DMS114 treated with DMSO at 0.1 percent for 48 hours (cell line): ENCODE measurements at regions not wholly inside any gene's neighbourhood (a gene's known extent, or its start where the extent isn't known, plus 50 kb on each side); places are given as distances from the start of the nearest gene placed in this dataset.

Experiments
- DNase-seq: peaks from one replicate; lab custom pipeline; 2025; ENCODE audit not compliant: unreplicated experiment; lab: John Stamatoyannopoulos, UW

- DNase-seq = no peak
These were observed 167.0 kb upstream of the E2F8 start for GRCh38 chr11:19407677-19408270.

- no peak for DNase-seq
These were observed 165.2 kb upstream of the E2F8 start for GRCh38 chr11:19405966-19406365.

- DNase-seq = no peak
These were observed 164.0 kb upstream of the E2F8 start for GRCh38 chr11:19404787-19405186.

GRCh38 chr11:19403196-19403895, 162.6 kb upstream of the E2F8 start:
- DNase-seq = no peak

- no peak for DNase-seq
These were observed 159.6 kb upstream of the E2F8 start for GRCh38 chr11:19400296-19400695.

- DNase-seq = no peak
These were observed 158.2 kb upstream of the E2F8 start for GRCh38 chr11:19398772-19399527.

GRCh38 chr11:19398273-19398672, 157.5 kb upstream of the E2F8 start:
- DNase-seq = no peak

- DNase-seq = no peak
These were observed 154.3 kb upstream of the E2F8 start for GRCh38 chr11:19395050-19395449.

- no peak for DNase-seq
These were observed 153.8 kb upstream of the E2F8 start for GRCh38 chr11:19394525-19395016.

- DNase-seq = no peak
These were observed 153.2 kb upstream of the E2F8 start for GRCh38 chr11:19393941-19394340.

- no peak for DNase-seq
These were observed 152.2 kb upstream of the E2F8 start for GRCh38 chr11:19392847-19393518.

GRCh38 chr11:19392321-19392720, 151.6 kb upstream of the E2F8 start:
- no peak for DNase-seq

GRCh38 chr11:19391652-19392051, 150.9 kb upstream of the E2F8 start:
- no peak for DNase-seq

GRCh38 chr11:19391026-19391425, 150.3 kb upstream of the E2F8 start:
- DNase-seq = no peak

- DNase-seq = no peak
These were observed 149.1 kb upstream of the E2F8 start for GRCh38 chr11:19389787-19390303.

GRCh38 chr11:19382131-19382611, 141.4 kb upstream of the E2F8 start:
- DNase-seq = no peak

GRCh38 chr11:19380375-19380774, 139.6 kb upstream of the E2F8 start:
- no peak for DNase-seq

GRCh38 chr11:19379465-19379864, 138.7 kb upstream of the E2F8 start:
- DNase-seq = no peak

GRCh38 chr11:19378814-19379213, 138.1 kb upstream of the E2F8 start:
- DNase-seq = no peak

- DNase-seq = no peak
These were observed 137.1 kb upstream of the E2F8 start for GRCh38 chr11:19377881-19378280.

- DNase-seq = no peak
These were observed 134.7 kb upstream of the E2F8 start for GRCh38 chr11:19375440-19375839.
